Body of pancreas (tissue), 4 donors: ENCODE measurements at regions not wholly inside any gene's neighbourhood (a gene's known extent, or its start where the extent isn't known, plus 50 kb on each side); places are given as distances from the start of the nearest gene placed in this dataset.
"Not testable (repeated sequence)": the region's sequence is repeated elsewhere in the genome, so short reads cannot be mapped to it uniquely, and the experiment has no call there.

Experiments used
- ATAC-seq: fragments of 150-250 bp; one replicate; pipeline ENCODE4 v1.9.1; 2016
- DNase-seq, 4 donors: peaks; one replicate each; pipeline ENCODE4 v3.0.0-alpha.2; 2019
- H3K27ac ChIP-seq, 4 donors: fragments of 200-600 bp; sonication (generic); 1 replicate in 3 of 4; 2 replicates in 1 of 4; pipeline versions ENCODE4 v1.5.1 to v1.6.1; 2016 to 2019; ENCODE audit warnings: mild to moderate bottlenecking in 1 of 4, mixed read lengths in 1 of 4, moderate library complexity in 1 of 4
- H3K27me3 ChIP-seq, 2 donors: fragments of 200-600 bp; sonication (generic); one replicate each; pipeline ENCODE4 v1.6.0; 2016; ENCODE audit warnings: mild to moderate bottlenecking in 1 of 2
- H3K36me3 ChIP-seq, 2 donors: fragments of 200-600 bp; sonication (generic); replicated peaks in 1 of 2; 2 replicates each; pipeline ENCODE4 v1.5.1; 2016; ENCODE audit warnings: low read depth in 2 of 2; ENCODE audit not compliant: insufficient read depth in 1 of 2
- H3K4me1 ChIP-seq: fragments of 200-600 bp; sonication (generic); one replicate; pipeline ENCODE4 v1.6.0; 2016
- H3K4me3 ChIP-seq, 2 donors: fragments of 200-600 bp; sonication (generic); 1 replicate in 1 of 2; 2 replicates in 1 of 2; pipeline ENCODE4 v1.5.1; 2016 to 2019
- H3K9me3 ChIP-seq, 3 donors: fragments of 200-600 bp; sonication (generic); 1 replicate in 2 of 3; 2 replicates in 1 of 3; pipeline ENCODE4 v1.5.1; 2016
- POLR2A ChIP-seq, 3 donors: fragments of 450-650 bp; IDR thresholded peaks; one replicate each; pipeline ENCODE4 v1.6.1; 2016; ENCODE audit warnings: antibody characterized with exemption in 3 of 3, mild to moderate bottlenecking in 2 of 3
- WGBS, 2 donors: methylation state at CpG; one replicate each; pipeline ENCODE4 v1.1.5; 2017; 5-methylcytosine and 5-hydroxymethylcytosine counted together
- intact Hi-C: fragments of 100-400 bp; cut with DNase I; formaldehyde crosslinking; loops from one replicate; pipeline ENCODE4 v1.15.1; 2023
- TF ChIP-seq, protein P1 (sequence below), 7 experiments: fragments of 450-650 bp in 4 of 7; fragments of 200-600 bp in 3 of 7; sonication (generic) in 3 of 7; IDR thresholded peaks; one replicate each; pipeline ENCODE4 v1.5.1; 2016 to 2019; ENCODE audit warnings: antibody characterized with exemption in 7 of 7

DNA sequence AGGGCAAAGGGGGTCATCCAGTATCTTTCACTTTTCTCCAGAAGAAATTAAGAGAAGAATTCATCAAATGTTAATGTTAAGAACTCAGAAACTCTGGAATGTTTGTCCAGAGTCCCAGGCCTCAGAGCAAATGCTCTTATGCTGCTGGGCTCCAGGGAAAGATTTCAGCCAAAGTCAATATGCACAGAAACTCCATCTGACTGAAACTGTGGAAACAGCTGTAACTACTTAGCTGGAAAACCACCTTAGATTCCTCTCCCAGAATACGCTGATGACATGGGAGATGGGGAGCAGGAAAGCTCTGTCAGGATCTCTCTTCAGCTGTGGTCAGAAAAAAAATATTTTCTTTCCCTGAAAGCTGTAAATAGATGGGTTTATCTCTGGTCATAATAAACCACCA is 559.6 kb downstream of the RFPL4B start:
- TF ChIP-seq, protein P1, sequence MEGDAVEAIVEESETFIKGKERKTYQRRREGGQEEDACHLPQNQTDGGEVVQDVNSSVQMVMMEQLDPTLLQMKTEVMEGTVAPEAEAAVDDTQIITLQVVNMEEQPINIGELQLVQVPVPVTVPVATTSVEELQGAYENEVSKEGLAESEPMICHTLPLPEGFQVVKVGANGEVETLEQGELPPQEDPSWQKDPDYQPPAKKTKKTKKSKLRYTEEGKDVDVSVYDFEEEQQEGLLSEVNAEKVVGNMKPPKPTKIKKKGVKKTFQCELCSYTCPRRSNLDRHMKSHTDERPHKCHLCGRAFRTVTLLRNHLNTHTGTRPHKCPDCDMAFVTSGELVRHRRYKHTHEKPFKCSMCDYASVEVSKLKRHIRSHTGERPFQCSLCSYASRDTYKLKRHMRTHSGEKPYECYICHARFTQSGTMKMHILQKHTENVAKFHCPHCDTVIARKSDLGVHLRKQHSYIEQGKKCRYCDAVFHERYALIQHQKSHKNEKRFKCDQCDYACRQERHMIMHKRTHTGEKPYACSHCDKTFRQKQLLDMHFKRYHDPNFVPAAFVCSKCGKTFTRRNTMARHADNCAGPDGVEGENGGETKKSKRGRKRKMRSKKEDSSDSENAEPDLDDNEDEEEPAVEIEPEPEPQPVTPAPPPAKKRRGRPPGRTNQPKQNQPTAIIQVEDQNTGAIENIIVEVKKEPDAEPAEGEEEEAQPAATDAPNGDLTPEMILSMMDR (IDR thresholded peaks at IDR 0.05): no peak
- H3K27ac ChIP-seq: no peak overlapping the region
- no peak overlapping the region for H3K4me3 ChIP-seq
- DNase-seq (no peak), ATAC-seq (no peak)
- H3K9me3 ChIP-seq: no peaks in the 10 kb centered on the region
- H3K27me3 ChIP-seq: no peaks in the 10 kb centered on the region
- no peaks in the 10 kb centered on the region for H3K4me1 ChIP-seq
- intact Hi-C loops: no loop called here
- WGBS, 2 donors: 59 to 62% methylated on average over 1 of the region's 1 CpG
- no peaks in the 10 kb centered on the region for H3K36me3 ChIP-seq

DNA sequence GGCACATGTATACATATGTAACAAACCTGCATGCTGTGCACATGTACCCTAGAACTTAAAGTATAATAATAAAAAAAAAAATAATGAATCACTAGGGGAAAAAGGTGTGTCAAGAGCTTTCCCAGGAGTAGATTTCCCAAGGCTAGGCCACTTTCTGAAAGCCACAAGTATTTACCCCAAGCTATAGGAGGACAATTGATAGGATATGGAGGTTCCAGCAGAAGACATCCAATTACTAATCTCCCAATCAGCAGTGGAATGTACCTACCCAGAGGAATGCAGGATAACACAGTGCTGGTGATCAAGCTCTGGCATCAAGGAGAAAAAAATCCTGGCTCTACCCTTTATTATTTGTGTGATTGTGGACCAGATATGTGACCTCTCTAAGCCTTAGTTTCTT is 562.7 kb downstream of the RFPL4B start:
- intact Hi-C loops: no loop called here

DNA sequence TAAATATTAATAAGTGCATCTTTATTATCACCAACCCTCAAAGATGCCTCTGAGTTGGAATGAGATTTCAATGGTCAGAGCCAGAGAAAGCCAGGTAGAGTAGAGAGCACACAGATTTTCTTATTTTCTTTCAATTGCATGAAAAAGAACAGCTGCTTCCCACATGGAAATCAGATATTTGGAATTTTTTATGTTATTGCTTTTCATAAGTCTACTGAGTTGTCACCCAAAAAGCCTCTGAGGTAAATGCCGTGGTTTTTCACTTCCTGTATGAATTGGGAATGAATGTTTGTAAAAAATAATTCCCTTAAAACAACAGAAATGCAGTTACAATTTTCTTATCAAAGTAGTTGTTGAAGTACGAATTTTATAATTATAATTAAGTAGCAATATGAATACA is 563.1 kb downstream of the RFPL4B start:
- ATAC-seq: no peak
- H3K27me3 ChIP-seq: no peaks in the 10 kb centered on the region
- no peaks in the 10 kb centered on the region for H3K9me3 ChIP-seq
- H3K4me1 ChIP-seq: no peaks in the 10 kb centered on the region
- no peak overlapping the region for H3K4me3 ChIP-seq
- TF ChIP-seq POLR2A (IDR thresholded peaks at IDR 0.05): no peak
- TF ChIP-seq, protein P1 (IDR thresholded peaks at IDR 0.05): no peak
- intact Hi-C loops: no loop called here
- DNase-seq: no peak
- no peaks in the 10 kb centered on the region for H3K36me3 ChIP-seq
- 31 to 51% methylated on average over 2 of the region's 2 CpGs for WGBS, 2 donors
- no peak overlapping the region for H3K27ac ChIP-seq

More for the DNA sequence above, 562.7 kb downstream of the RFPL4B start:
- H3K9me3 ChIP-seq: no peaks in the 10 kb centered on the region
- DNase-seq (no peak), ATAC-seq (no peak)
- no peak overlapping the region for H3K4me3 ChIP-seq
- H3K27me3 ChIP-seq: no peaks in the 10 kb centered on the region
- no peaks in the 10 kb centered on the region for H3K36me3 ChIP-seq
- H3K27ac ChIP-seq: no peak overlapping the region
- TF ChIP-seq POLR2A (IDR thresholded peaks at IDR 0.05): no peak
- TF ChIP-seq, protein P1 (IDR thresholded peaks at IDR 0.05): no peak
- H3K4me1 ChIP-seq: no peaks in the 10 kb centered on the region

DNA sequence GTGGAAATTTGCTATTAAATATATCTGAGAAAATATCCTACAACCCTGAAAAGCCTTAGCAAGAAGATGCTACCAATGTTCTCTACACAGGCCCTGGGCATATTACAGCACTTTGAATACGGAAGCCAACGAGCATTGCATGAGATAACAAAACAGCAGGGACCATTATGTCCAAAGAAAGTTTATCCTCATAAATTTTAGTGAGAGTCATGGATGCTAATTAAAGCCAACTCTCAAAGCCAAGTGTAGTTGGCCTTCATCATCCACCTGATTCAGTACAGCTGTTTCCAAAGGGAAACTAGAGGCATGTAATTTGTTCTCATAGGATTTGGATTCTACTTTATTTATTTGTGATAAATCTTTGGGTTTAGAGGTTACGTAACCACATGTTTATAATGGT is 564.8 kb downstream of the RFPL4B start:
- intact Hi-C loops: no loop called here
- H3K27me3 ChIP-seq: no peaks in the 10 kb centered on the region
- DNase-seq (no peak), ATAC-seq (no peak)
- H3K27ac ChIP-seq: no peak overlapping the region
- no peaks in the 10 kb centered on the region for H3K9me3 ChIP-seq
- H3K4me1 ChIP-seq: no peaks in the 10 kb centered on the region
- TF ChIP-seq, protein P1 (IDR thresholded peaks at IDR 0.05): no peak
- TF ChIP-seq POLR2A (IDR thresholded peaks at IDR 0.05): no peak
- WGBS, 2 donors: 63 to 82% methylated on average over 3 of the region's 3 CpGs
- H3K36me3 ChIP-seq: no peaks in the 10 kb centered on the region
- H3K4me3 ChIP-seq: no peak overlapping the region

DNA sequence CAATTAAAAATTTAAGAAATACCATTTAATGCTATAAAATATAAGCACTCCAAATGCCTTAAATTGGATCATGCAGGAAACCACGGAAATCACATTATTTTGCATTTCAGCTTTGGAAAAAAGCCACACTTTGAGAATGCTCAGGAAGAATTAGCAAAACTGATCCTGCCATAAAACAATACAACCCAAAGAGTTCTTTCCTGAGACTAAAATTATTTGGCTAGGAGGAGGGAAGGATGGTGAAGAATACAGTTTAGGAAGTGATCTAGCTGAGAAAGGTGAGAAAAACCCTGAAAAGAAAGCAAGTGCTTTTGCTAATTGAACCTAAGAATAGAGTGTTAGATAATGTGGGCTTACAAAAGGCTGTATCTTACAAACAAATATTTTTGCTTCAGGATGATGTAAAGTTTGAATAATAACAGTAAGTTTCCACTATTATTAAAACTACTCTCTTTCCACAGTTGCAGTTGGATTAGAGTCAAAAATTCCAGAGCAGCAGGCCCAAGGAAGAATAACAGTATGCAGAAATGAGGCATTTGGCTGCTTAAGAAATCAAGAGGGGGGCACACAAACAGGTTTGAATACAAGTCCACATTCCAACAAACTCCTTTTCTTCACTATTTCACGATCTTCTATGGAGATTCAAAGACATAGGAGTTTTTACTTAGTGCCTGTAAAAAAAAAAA is 565.4 kb downstream of the RFPL4B start:
- Histone ChIP-seq H3K36me3 (no peaks in the 10 kb centered on the region), H3K9me3 (no peaks in the 10 kb centered on the region), H3K4me3 (no peak overlapping the region), H3K4me1 (no peaks in the 10 kb centered on the region), H3K27ac (no peak overlapping the region), H3K27me3 (no peaks in the 10 kb centered on the region)
- 51 to 60% methylated on average over 2 of the region's 2 CpGs for WGBS, 2 donors
- TF ChIP-seq POLR2A (IDR thresholded peaks at IDR 0.05): no peak
- TF ChIP-seq, protein P1 (IDR thresholded peaks at IDR 0.05): no peak
- intact Hi-C loops: no loop called here
- ATAC-seq (no peak), DNase-seq (no peak)

DNA sequence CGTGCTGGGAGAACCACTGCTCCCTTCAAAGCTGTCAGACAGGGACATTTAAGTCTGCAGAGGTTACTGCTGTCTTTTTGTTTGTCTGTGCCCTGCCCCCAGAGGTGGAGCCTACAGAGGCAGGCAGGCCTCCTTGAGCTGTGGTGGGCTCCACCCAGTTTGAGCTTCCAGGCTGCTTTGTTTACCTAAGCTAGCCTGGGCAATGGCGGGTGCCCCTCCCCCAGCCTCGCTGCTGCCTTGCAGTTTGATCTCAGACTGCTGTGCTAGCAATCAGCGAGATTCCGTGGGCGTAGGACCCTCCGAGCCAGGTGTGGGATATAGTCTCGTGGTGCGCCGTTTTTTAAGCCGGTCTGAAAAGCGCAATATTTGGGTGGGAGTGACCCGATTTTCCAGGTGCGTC is 572.6 kb downstream of the RFPL4B start:
- intact Hi-C loops, H3K4me1 ChIP-seq, H3K4me3 ChIP-seq, ATAC-seq, DNase-seq, H3K9me3 ChIP-seq, H3K36me3 ChIP-seq, H3K27me3 ChIP-seq, H3K27ac ChIP-seq: not testable (repeated sequence)
- WGBS, 2 donors: 90 to 100% methylated on average over 1 to 10 of the region's 14 CpGs
